ENCODE measurements at regions not wholly inside any gene's neighbourhood (a gene's known extent, or its start where the extent isn't known, plus 50 kb on each side); places are given as distances from the start of the nearest gene placed in this dataset.

DNA sequence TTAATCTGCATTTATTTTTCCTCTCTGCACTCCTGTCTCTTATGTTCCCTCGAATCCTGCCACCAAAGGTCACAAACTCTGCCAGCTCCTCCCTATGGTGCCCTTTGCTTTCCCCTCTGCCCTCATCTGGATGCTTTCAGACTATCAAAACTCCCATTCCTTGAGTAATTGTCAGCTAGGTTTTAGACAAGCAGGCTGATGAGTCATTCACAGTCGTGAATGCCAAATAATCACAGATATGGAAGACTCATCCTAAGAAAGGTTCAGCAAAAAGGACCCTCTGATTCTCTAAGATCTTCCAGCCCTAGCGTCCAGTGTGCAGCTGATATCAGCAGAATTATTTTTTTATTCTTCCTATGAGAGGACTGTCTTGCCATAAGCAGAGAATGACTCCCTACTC, 104.5 kb upstream of the NUDT12 start:
- POLR2A ChIA-PET, result no interaction called here
- peaks cover 13 to 23% (median 22%) of the 10 kb centered on the region in 3 donors for H3K9me3 Mint-ChIP-seq
- H3K27ac Mint-ChIP-seq, result no peak overlapping the region

DNA sequence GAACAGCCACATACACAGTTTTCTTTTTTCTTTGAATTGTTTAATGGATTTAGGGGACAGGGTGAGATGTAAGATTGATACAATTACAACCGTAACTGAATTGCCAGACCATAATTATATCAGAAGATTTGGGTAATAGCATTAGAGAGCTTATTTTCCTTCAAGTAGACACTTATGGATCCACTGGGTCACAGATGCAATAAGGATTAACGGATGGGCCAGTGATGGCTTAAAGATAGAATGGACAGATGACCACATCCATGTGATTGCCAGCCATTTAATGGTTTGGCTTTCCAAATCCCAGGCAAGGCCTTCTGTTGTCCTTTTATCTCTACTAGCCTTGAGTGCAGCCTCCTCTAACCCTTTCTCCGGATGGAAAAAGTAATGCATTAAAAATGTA, 94.7 kb upstream of the NUDT12 start:
- peaks cover 2 to 8% (median 7%) of the 10 kb centered on the region in 3 donors for H3K9me3 Mint-ChIP-seq
- ATAC-seq (replicated peaks in 1 of 4) (no peak), DNase-seq (no peak)
- H3K4me3 ChIP-seq (ENCODE audit: control insufficient read depth in 1 of 2, extremely low read depth in 1 of 2, low read length in 1 of 2), result no peak overlapping the region
- ChIA-PET CTCF (no interaction called here), POLR2A (no interaction called here)
- no peaks in the 10 kb centered on the region for H3K4me1 Mint-ChIP-seq
- H3K27ac Mint-ChIP-seq, result no peak overlapping the region
- H3K4me1 ChIP-seq (ENCODE audit: control insufficient read depth in 1 of 2, extremely low read depth in 1 of 2, insufficient read depth in 2 of 2, low read length in 2 of 2), result no peaks in the 10 kb centered on the region
- H3K36me3 Mint-ChIP-seq, result no peaks in the 10 kb centered on the region
- no peaks in the 10 kb centered on the region for H3K36me3 ChIP-seq (ENCODE audit: control insufficient read depth in 2 of 2, extremely low read depth in 1 of 2, insufficient read depth in 1 of 2, low read length in 1 of 2)
- no peaks in the 10 kb centered on the region for H3K27me3 ChIP-seq (replicated peaks in 1 of 2; ENCODE audit: control insufficient read depth in 2 of 2, extremely low read depth in 1 of 2, insufficient read depth in 2 of 2, low read length in 1 of 2)
- no peaks in the 10 kb centered on the region for H3K9me3 ChIP-seq
- H3K4me3 Mint-ChIP-seq, result no peak overlapping the region
- no peaks in the 10 kb centered on the region for H3K27me3 Mint-ChIP-seq
- H3K27ac ChIP-seq (ENCODE audit: low read length), result no peak overlapping the region
- WGBS (ENCODE audit: insufficient coverage), result no CpG with 5 or more reads among the region's 3 CpGs

More for the DNA sequence above, 104.5 kb upstream of the NUDT12 start:
- Mint-ChIP-seq H3K36me3 (no peaks in the 10 kb centered on the region), H3K4me1 (no peaks in the 10 kb centered on the region), H3K4me3 (no peak overlapping the region), H3K27me3 (no peaks in the 10 kb centered on the region)
- Histone ChIP-seq H3K27me3 (replicated peaks in 1 of 2; ENCODE audit: control insufficient read depth in 2 of 2, extremely low read depth in 1 of 2, insufficient read depth in 2 of 2, low read length in 1 of 2) (no peaks in the 10 kb centered on the region), H3K4me3 (ENCODE audit: control insufficient read depth in 1 of 2, extremely low read depth in 1 of 2, low read length in 1 of 2) (no peak overlapping the region), H3K36me3 (ENCODE audit: control insufficient read depth in 2 of 2, extremely low read depth in 1 of 2, insufficient read depth in 1 of 2, low read length in 1 of 2) (no peaks in the 10 kb centered on the region), H3K4me1 (ENCODE audit: control insufficient read depth in 1 of 2, extremely low read depth in 1 of 2, insufficient read depth in 2 of 2, low read length in 2 of 2) (no peaks in the 10 kb centered on the region), H3K27ac (ENCODE audit: low read length) (no peak overlapping the region), H3K9me3 (no peaks in the 10 kb centered on the region)
- CTCF ChIA-PET, result no interaction called here
- ATAC-seq (replicated peaks in 1 of 4) (no peak), DNase-seq (no peak)
- WGBS (ENCODE audit: insufficient coverage), result 67% methylated on average over 1 of the region's 3 CpGs

DNA sequence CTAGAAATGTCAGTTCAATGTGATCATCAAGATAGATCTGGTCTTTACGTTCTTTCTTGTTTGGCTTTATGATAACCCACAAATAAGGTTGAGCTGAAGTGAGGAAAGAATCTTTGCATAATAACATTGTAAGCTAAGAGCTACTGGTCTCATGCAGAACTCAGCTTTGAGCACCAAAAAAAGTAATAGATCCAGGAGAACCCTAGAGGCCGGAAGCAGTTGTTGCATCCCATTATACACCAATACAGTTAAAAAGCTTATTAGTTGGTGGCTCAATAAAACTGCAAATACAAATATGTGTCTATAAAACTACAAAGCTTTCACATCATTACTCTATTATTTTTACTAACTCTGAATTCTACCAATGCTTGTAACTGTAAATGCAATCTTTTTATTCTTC, 85.5 kb upstream of the NUDT12 start:
- Mint-ChIP-seq H3K27me3 (no peaks in the 10 kb centered on the region), H3K4me3 (no peak overlapping the region), H3K9me3 (peaks cover 0 to 4% (median 0%) of the 10 kb centered on the region in 3 donors), H3K36me3 (no peaks in the 10 kb centered on the region), H3K27ac (no peak overlapping the region), H3K4me1 (no peaks in the 10 kb centered on the region)
- ChIA-PET CTCF (no interaction called here), POLR2A (no interaction called here)
- no peak overlapping the region for H3K27ac ChIP-seq (ENCODE audit: low read length)
- H3K4me1 ChIP-seq (ENCODE audit: control insufficient read depth in 1 of 2, extremely low read depth in 1 of 2, insufficient read depth in 2 of 2, low read length in 2 of 2), result no peaks in the 10 kb centered on the region
- no peaks in the 10 kb centered on the region for H3K27me3 ChIP-seq (replicated peaks in 1 of 2; ENCODE audit: control insufficient read depth in 2 of 2, extremely low read depth in 1 of 2, insufficient read depth in 2 of 2, low read length in 1 of 2)
- ATAC-seq (replicated peaks in 1 of 4) (no peak), DNase-seq (no peak)
- H3K9me3 ChIP-seq, result no peaks in the 10 kb centered on the region
- no peak overlapping the region for H3K4me3 ChIP-seq (ENCODE audit: control insufficient read depth in 1 of 2, extremely low read depth in 1 of 2, low read length in 1 of 2)
- no CpG with 5 or more reads among the region's 2 CpGs for WGBS (ENCODE audit: insufficient coverage)
- H3K36me3 ChIP-seq (ENCODE audit: control insufficient read depth in 2 of 2, extremely low read depth in 1 of 2, insufficient read depth in 1 of 2, low read length in 1 of 2), result no peaks in the 10 kb centered on the region

DNA sequence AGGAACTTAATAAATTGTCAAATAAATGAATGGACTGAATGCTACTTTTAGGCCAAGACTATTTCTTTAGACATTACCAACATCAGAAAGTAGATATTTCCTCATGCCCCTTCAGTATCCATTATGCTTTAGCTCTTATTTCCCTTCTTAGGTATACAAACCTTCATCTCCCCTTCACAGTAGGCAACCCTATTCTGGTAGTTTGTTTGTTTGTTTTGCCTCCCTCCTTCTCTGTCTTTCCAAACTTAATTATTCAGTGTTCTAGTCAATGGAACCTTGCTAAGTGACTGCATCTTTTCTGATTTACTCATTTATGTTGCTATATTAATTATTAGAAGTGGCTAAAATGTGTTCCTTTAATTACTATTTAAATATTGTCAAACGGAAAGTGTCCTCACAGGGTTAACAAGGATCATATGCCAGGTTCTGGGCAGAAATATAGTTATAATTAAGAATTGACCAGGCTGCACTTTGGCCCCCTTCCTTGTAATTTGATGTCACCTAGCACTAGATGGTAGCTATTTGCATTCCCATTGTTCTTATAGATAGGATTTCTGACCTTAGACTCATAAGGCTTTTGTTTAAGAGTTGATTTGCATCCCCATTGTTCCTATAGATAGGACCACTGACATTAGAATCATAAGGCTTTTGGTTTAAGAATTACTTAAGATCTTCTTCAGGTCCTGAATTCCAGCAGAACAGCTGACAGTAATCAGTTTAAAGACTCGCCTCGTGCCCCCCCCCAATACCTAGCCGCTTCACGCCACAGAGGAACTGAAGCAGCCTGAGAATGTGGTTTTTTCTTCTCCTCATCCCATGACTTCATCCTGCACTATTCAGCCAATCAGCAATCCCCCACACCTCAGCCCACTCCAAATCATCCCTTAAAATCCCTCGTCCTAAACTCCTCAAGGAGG, 84.4 kb upstream of the NUDT12 start:
- H3K9me3 ChIP-seq, result no peaks in the 10 kb centered on the region
- ChIA-PET CTCF (no interaction called here), POLR2A (no interaction called here)
- 80% methylated on average over 3 of the region's 6 CpGs for WGBS (ENCODE audit: insufficient coverage)
- Mint-ChIP-seq H3K36me3 (no peaks in the 10 kb centered on the region), H3K4me3 (no peak overlapping the region), H3K4me1 (no peaks in the 10 kb centered on the region), H3K27ac (no peak overlapping the region), H3K9me3 (peaks cover 0 to 4% (median 0%) of the 10 kb centered on the region in 3 donors), H3K27me3 (no peaks in the 10 kb centered on the region)
- H3K4me3 ChIP-seq (ENCODE audit: control insufficient read depth in 1 of 2, extremely low read depth in 1 of 2, low read length in 1 of 2), result no peak overlapping the region
- no peaks in the 10 kb centered on the region for H3K27me3 ChIP-seq (replicated peaks in 1 of 2; ENCODE audit: control insufficient read depth in 2 of 2, extremely low read depth in 1 of 2, insufficient read depth in 2 of 2, low read length in 1 of 2)
- no peaks in the 10 kb centered on the region for H3K4me1 ChIP-seq (ENCODE audit: control insufficient read depth in 1 of 2, extremely low read depth in 1 of 2, insufficient read depth in 2 of 2, low read length in 2 of 2)
- no peaks in the 10 kb centered on the region for H3K36me3 ChIP-seq (ENCODE audit: control insufficient read depth in 2 of 2, extremely low read depth in 1 of 2, insufficient read depth in 1 of 2, low read length in 1 of 2)
- no peak for ATAC-seq (replicated peaks in 1 of 4)
- H3K27ac ChIP-seq (ENCODE audit: low read length), result no peak overlapping the region
- DNase-seq, result no peak

DNA sequence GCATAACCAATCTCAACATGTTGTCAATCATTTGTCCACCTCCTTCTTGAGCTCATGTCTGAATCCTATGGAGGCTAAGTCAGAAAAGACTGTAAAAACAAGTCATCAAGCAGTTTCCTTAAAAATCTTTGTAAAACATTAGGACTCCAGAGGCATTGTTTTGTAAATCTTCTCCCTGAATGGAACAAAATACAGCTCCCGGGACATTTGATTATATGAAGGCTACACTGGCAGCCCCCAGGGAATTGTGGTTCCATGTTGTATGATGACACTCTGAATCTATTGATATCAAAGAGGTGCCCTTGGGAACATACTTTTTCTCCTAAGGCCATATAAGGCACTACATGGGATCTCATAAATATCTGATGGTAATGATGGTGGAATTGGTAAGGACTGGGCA, 83.2 kb upstream of the NUDT12 start:
- no peaks in the 10 kb centered on the region for H3K9me3 ChIP-seq
- ChIA-PET CTCF (no interaction called here), POLR2A (no interaction called here)
- H3K4me3 Mint-ChIP-seq, result no peak overlapping the region
- no peak overlapping the region for H3K27ac Mint-ChIP-seq
- H3K4me1 Mint-ChIP-seq, result no peaks in the 10 kb centered on the region
- no peaks in the 10 kb centered on the region for H3K27me3 ChIP-seq (replicated peaks in 1 of 2; ENCODE audit: control insufficient read depth in 2 of 2, extremely low read depth in 1 of 2, insufficient read depth in 2 of 2, low read length in 1 of 2)
- H3K36me3 ChIP-seq (ENCODE audit: control insufficient read depth in 2 of 2, extremely low read depth in 1 of 2, insufficient read depth in 1 of 2, low read length in 1 of 2), result no peaks in the 10 kb centered on the region
- H3K9me3 Mint-ChIP-seq, result peaks cover 0 to 4% (median 0%) of the 10 kb centered on the region in 3 donors
- WGBS (ENCODE audit: insufficient coverage), result no CpG with 5 or more reads among the region's 1 CpG
- DNase-seq, result no peak
- H3K27ac ChIP-seq (ENCODE audit: low read length), result no peak overlapping the region
- no peaks in the 10 kb centered on the region for H3K27me3 Mint-ChIP-seq
- H3K36me3 Mint-ChIP-seq, result no peaks in the 10 kb centered on the region
- ATAC-seq (replicated peaks in 1 of 4), result no peak
- no peak overlapping the region for H3K4me3 ChIP-seq (ENCODE audit: control insufficient read depth in 1 of 2, extremely low read depth in 1 of 2, low read length in 1 of 2)
- no peaks in the 10 kb centered on the region for H3K4me1 ChIP-seq (ENCODE audit: control insufficient read depth in 1 of 2, extremely low read depth in 1 of 2, insufficient read depth in 2 of 2, low read length in 2 of 2)

DNA sequence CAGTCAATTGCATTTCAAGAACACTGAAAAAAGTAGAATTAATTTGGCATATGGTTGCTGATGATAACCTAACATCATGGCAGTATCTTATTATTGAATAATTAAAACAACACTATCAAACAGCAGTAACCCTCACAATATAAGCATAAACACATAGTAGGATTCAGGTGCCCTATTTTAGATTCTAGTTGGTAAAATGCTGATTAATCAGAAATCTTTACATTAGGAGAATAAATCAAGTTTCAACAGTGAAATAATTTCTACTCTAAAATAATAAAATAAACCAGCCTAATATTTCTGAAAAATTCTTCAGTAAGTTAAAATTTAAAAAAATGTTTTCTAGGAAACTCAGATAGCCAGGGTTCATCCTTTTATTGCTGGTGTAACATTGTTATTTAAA, 76.4 kb upstream of the NUDT12 start:
- H3K4me1 ChIP-seq (ENCODE audit: control insufficient read depth in 1 of 2, extremely low read depth in 1 of 2, insufficient read depth in 2 of 2, low read length in 2 of 2), result no peaks in the 10 kb centered on the region
- H3K4me3 Mint-ChIP-seq, result no peak overlapping the region
- no peaks in the 10 kb centered on the region for H3K9me3 ChIP-seq
- no peak overlapping the region for H3K4me3 ChIP-seq (ENCODE audit: control insufficient read depth in 1 of 2, extremely low read depth in 1 of 2, low read length in 1 of 2)
- H3K27ac Mint-ChIP-seq, result no peak overlapping the region
- no peak overlapping the region for H3K27ac ChIP-seq (ENCODE audit: low read length)
- no peaks in the 10 kb centered on the region for H3K9me3 Mint-ChIP-seq
- ChIA-PET POLR2A (no interaction called here), CTCF (no interaction called here)
- no peaks in the 10 kb centered on the region for H3K4me1 Mint-ChIP-seq
- H3K27me3 Mint-ChIP-seq, result peaks cover 0 to 1% of the 10 kb centered on the region in 2 donors
- DNase-seq, result no peak
- no peaks in the 10 kb centered on the region for H3K36me3 Mint-ChIP-seq
- ATAC-seq (replicated peaks in 1 of 4), result no peak
- H3K36me3 ChIP-seq (ENCODE audit: control insufficient read depth in 2 of 2, extremely low read depth in 1 of 2, insufficient read depth in 1 of 2, low read length in 1 of 2), result no peaks in the 10 kb centered on the region
- H3K27me3 ChIP-seq (replicated peaks in 1 of 2; ENCODE audit: control insufficient read depth in 2 of 2, extremely low read depth in 1 of 2, insufficient read depth in 2 of 2, low read length in 1 of 2), result no peaks in the 10 kb centered on the region

DNA sequence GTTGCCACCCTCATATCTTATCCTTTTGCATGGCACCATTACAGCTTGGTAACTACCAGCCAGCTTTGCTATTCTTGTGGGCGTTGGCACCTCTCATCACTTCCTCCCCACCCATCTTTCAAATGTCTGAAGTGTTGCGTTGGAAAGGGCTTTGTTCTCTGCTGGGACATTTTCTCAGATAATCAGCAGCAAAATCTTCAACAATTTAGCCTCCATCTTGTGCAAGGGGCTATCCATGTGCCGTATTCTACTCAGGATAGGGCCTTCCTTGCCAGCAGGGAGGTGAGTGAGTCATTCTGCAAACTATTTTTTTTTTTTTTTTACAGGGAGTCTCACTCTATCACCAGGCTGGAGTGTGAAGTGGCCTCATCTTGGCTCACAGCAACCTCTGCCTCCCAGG, 62.1 kb upstream of the NUDT12 start:
- DNase-seq (no peak), ATAC-seq (replicated peaks in 1 of 4) (no peak)
- H3K4me3 Mint-ChIP-seq, result no peak overlapping the region
- H3K4me3 ChIP-seq (ENCODE audit: control insufficient read depth in 1 of 2, extremely low read depth in 1 of 2, low read length in 1 of 2), result no peak overlapping the region
- ChIA-PET POLR2A (no interaction called here), CTCF (no interaction called here)
- no peaks in the 10 kb centered on the region for H3K36me3 Mint-ChIP-seq
- WGBS (ENCODE audit: insufficient coverage), result 40% methylated on average over 2 of the region's 3 CpGs
- no peaks in the 10 kb centered on the region for H3K36me3 ChIP-seq (ENCODE audit: control insufficient read depth in 2 of 2, extremely low read depth in 1 of 2, insufficient read depth in 1 of 2, low read length in 1 of 2)
- H3K27me3 ChIP-seq (replicated peaks in 1 of 2; ENCODE audit: control insufficient read depth in 2 of 2, extremely low read depth in 1 of 2, insufficient read depth in 2 of 2, low read length in 1 of 2), result no peaks in the 10 kb centered on the region
- no peaks in the 10 kb centered on the region for H3K4me1 ChIP-seq (ENCODE audit: control insufficient read depth in 1 of 2, extremely low read depth in 1 of 2, insufficient read depth in 2 of 2, low read length in 2 of 2)
- peaks cover 0 to 4% (median 0%) of the 10 kb centered on the region in 3 donors for H3K9me3 Mint-ChIP-seq
- no peaks in the 10 kb centered on the region for H3K9me3 ChIP-seq
- no peak overlapping the region for H3K27ac Mint-ChIP-seq
- no peaks in the 10 kb centered on the region for H3K4me1 Mint-ChIP-seq
- no peaks in the 10 kb centered on the region for H3K27me3 Mint-ChIP-seq
- no peak overlapping the region for H3K27ac ChIP-seq (ENCODE audit: low read length)

Data from T-cell (primary cell).